WTC11 (cell line): ENCODE measurements at regions not wholly inside any gene's neighbourhood (a gene's known extent, or its start where the extent isn't known, plus 50 kb on each side); places are given as distances from the start of the nearest gene placed in this dataset.

ENCODE experiments used
- ATAC-seq: fragments of 200-7000 bp; cut with Tn5 transposase; 2 replicates; pipeline ENCODE4 v1.10.0; 2021; ENCODE audit warnings: mild to moderate bottlenecking, moderate library complexity
- CTCF ChIA-PET: fragments of 300-600 bp; sonication (Branson Sonifier 250); formaldehyde crosslinking; loops from one replicate; lab custom pipeline; 2021; ENCODE audit warnings: antibody characterized with exemption; lab: Charles Lee
- POLR2A ChIA-PET: fragments of 350-600 bp; sonication (Branson Sonifier 250); formaldehyde crosslinking; loops from one replicate; lab custom pipeline; 2021; ENCODE audit warnings: antibody characterized with exemption; lab: Charles Lee
- DNase-seq: peaks from one replicate; pipeline ENCODE4 v3.0.0; 2021; ENCODE audit warnings: low spot score
- H3K27ac Mint-ChIP-seq: 2 replicates; pipeline ENCODE4 v1.8.0; 2021; ENCODE audit warnings: mixed read lengths
- H3K27me3 Mint-ChIP-seq: 2 replicates; pipeline ENCODE4 v1.8.0; 2021; ENCODE audit warnings: low read depth, mild to moderate bottlenecking, moderate library complexity, mixed read lengths
- H3K36me3 Mint-ChIP-seq: 2 replicates; pipeline ENCODE4 v1.8.0; 2021; ENCODE audit warnings: mixed read lengths
- H3K4me1 Mint-ChIP-seq: 2 replicates; pipeline ENCODE4 v1.8.0; 2022; ENCODE audit warnings: mixed read lengths
- H3K4me3 Mint-ChIP-seq: 2 replicates; pipeline ENCODE4 v1.8.0; 2021; ENCODE audit warnings: mild to moderate bottlenecking, moderate library complexity, mixed read lengths
- H3K9me3 Mint-ChIP-seq: 2 replicates; pipeline ENCODE4 v1.8.0; 2021; ENCODE audit warnings: mixed read lengths
- ATF6 ChIP-seq: sonication (generic); formaldehyde crosslinking; IDR thresholded peaks from 2 replicates; pipeline ENCODE4 v1.8.1; 2023; ENCODE audit warnings: mild to moderate bottlenecking, missing genetic modification reagents
- CBFB ChIP-seq: sonication (generic); formaldehyde crosslinking; IDR thresholded peaks from 2 replicates; pipeline ENCODE4 v1.8.1; 2022; ENCODE audit warnings: mild to moderate bottlenecking, low read depth, missing genetic modification reagents
- CDX4 ChIP-seq: fragments of 250-450 bp; sonication (Bioruptor Pico); IDR thresholded peaks from 2 replicates; pipeline ENCODE4 v1.9.0; 2021; ENCODE audit warnings: moderate library complexity, mild to moderate bottlenecking, inconsistent platforms, borderline replicate concordance
- CREM ChIP-seq: sonication (generic); formaldehyde crosslinking; IDR thresholded peaks from 2 replicates; pipeline ENCODE4 v1.8.1; 2022; ENCODE audit warnings: mild to moderate bottlenecking, missing genetic modification reagents, moderate library complexity
- CTCF ChIP-seq: fragments of 200-600 bp; IDR thresholded peaks from 2 replicates; pipeline ENCODE4 v1.8.0; 2022; ENCODE audit warnings: antibody characterized with exemption
- ELF4 ChIP-seq: sonication (generic); formaldehyde crosslinking; IDR thresholded peaks from 2 replicates; pipeline ENCODE4 v1.8.1; 2022; ENCODE audit warnings: low read depth, mild to moderate bottlenecking, moderate library complexity, missing genetic modification reagents
- FOXP4 ChIP-seq: sonication (generic); formaldehyde crosslinking; IDR thresholded peaks from 2 replicates; pipeline ENCODE4 v1.8.0; 2022; ENCODE audit warnings: mild to moderate bottlenecking, missing genetic modification reagents
- GRHL2 ChIP-seq: fragments of 250-450 bp; sonication (Bioruptor Pico); IDR thresholded peaks from 2 replicates; pipeline ENCODE4 v1.8.0; 2022; ENCODE audit warnings: mild to moderate bottlenecking, moderate library complexity; ENCODE audit not compliant: insufficient replicate concordance, severe bottlenecking
- HMGXB4 ChIP-seq: sonication (generic); formaldehyde crosslinking; IDR thresholded peaks from 2 replicates; pipeline ENCODE4 v1.8.1; 2023; ENCODE audit warnings: mild to moderate bottlenecking, moderate library complexity, missing genetic modification reagents
- IRF1 ChIP-seq: sonication (generic); formaldehyde crosslinking; IDR thresholded peaks from 2 replicates; pipeline ENCODE4 v1.8.0; 2023; ENCODE audit warnings: missing genetic modification reagents
- MLX ChIP-seq: sonication (generic); formaldehyde crosslinking; IDR thresholded peaks from 2 replicates; pipeline ENCODE4 v1.8.1; 2023; ENCODE audit warnings: mild to moderate bottlenecking, missing genetic modification reagents, moderate library complexity
- MYBL2 ChIP-seq: sonication (generic); formaldehyde crosslinking; IDR thresholded peaks from 2 replicates; pipeline ENCODE4 v1.8.1; 2023; ENCODE audit warnings: mild to moderate bottlenecking, moderate library complexity, missing genetic modification reagents
- NR1H2 ChIP-seq: sonication (generic); formaldehyde crosslinking; IDR thresholded peaks from 2 replicates; pipeline ENCODE4 v1.9.0; 2021; ENCODE audit warnings: mild to moderate bottlenecking, moderate library complexity, missing genetic modification reagents
- NR2C2 ChIP-seq: sonication (generic); formaldehyde crosslinking; IDR thresholded peaks from 2 replicates; pipeline ENCODE4 v1.8.0; 2022; ENCODE audit warnings: mild to moderate bottlenecking, missing genetic modification reagents
- RORB ChIP-seq: fragments of 250-450 bp; sonication (Bioruptor Pico); IDR thresholded peaks from 2 replicates; pipeline ENCODE4 v1.9.0; 2021; ENCODE audit warnings: mild to moderate bottlenecking
- TCF7 ChIP-seq: sonication (generic); formaldehyde crosslinking; IDR thresholded peaks from 2 replicates; pipeline ENCODE4 v1.8.0; 2022; ENCODE audit warnings: mild to moderate bottlenecking, low read depth, missing genetic modification reagents, moderate library complexity
- TP53 ChIP-seq: sonication (generic); formaldehyde crosslinking; IDR thresholded peaks from 2 replicates; pipeline ENCODE4 v1.8.1; 2023; ENCODE audit warnings: mild to moderate bottlenecking, missing genetic modification reagents
- ZBTB21 ChIP-seq: sonication (generic); formaldehyde crosslinking; IDR thresholded peaks from 2 replicates; pipeline ENCODE4 v1.8.1; 2023; ENCODE audit warnings: mild to moderate bottlenecking, missing genetic modification reagents, borderline replicate concordance
- ZMAT4 ChIP-seq: fragments of 250-450 bp; sonication (Bioruptor Pico); IDR thresholded peaks from 2 replicates; pipeline ENCODE4 v1.9.0; 2021; ENCODE audit warnings: mild to moderate bottlenecking
- ZNF121 ChIP-seq: sonication (generic); formaldehyde crosslinking; IDR thresholded peaks from 2 replicates; pipeline ENCODE4 v1.8.0; 2023; ENCODE audit warnings: missing genetic modification reagents
- ZNF396 ChIP-seq: fragments of 250-450 bp; sonication (Bioruptor Pico); IDR thresholded peaks from 2 replicates; pipeline ENCODE4 v1.8.0; 2021; ENCODE audit warnings: mild to moderate bottlenecking, moderate library complexity, borderline replicate concordance
- ZNF671 ChIP-seq: fragments of 250-450 bp; sonication (Bioruptor Pico); IDR thresholded peaks from 2 replicates; pipeline ENCODE4 v1.8.0; 2021; ENCODE audit warnings: mild to moderate bottlenecking
- ZSCAN18 ChIP-seq: fragments of 250-450 bp; sonication (Bioruptor Pico); IDR thresholded peaks from 2 replicates; pipeline ENCODE4 v2.1.2; 2022; ENCODE audit warnings: mild to moderate bottlenecking, moderate library complexity

- ChIA-PET POLR2A (no interaction called here), CTCF (interaction anchor here (1.5 kb wide), 1 partner anchor 18 kb away, joined by 3 read pairs; no protein-coding TSS in a partner anchor)
- Mint-ChIP-seq H3K4me1 (peaks cover 4% of the 10 kb centered on the region; the same call in 1 of the 2 replicates), H3K4me3 (no peak overlapping the region), H3K9me3 (peaks cover 4% of the 10 kb centered on the region), H3K27me3 (no peaks in the 10 kb centered on the region), H3K36me3 (peaks cover 4% of the 10 kb centered on the region), H3K27ac (no peak overlapping the region)
- ATAC-seq: no peak
- no peak for TF ChIP-seq TCF7 (CRISPR knock-in tag)
- TF ChIP-seq ZNF671 (CRISPR knock-in tag): no peak
- no peak for TF ChIP-seq CREM (CRISPR knock-in tag)
- TF ChIP-seq NR1H2 (CRISPR knock-in tag): no peak
- no peak for TF ChIP-seq ZBTB21 (CRISPR knock-in tag)
- no peak for TF ChIP-seq HMGXB4
- TF ChIP-seq FOXP4 (CRISPR knock-in tag): no peak
- TF ChIP-seq ZNF121 (CRISPR knock-in tag): no peak
- TF ChIP-seq TP53 (CRISPR knock-in tag): no peak
- no peak for TF ChIP-seq CDX4
- TF ChIP-seq MYBL2: no peak
- DNase-seq: no peak
These were observed 62.6 kb upstream of the DHX40 start for GRCh38 chr17:59502800-59503199.

GRCh38 chr17:59503500-59503899, 61.9 kb upstream of the DHX40 start:
- no peaks in the 10 kb centered on the region for H3K27me3 Mint-ChIP-seq
- no peak for ATAC-seq
- no peak overlapping the region for H3K27ac Mint-ChIP-seq
- H3K36me3 Mint-ChIP-seq: peaks cover 4% of the 10 kb centered on the region
- ChIA-PET CTCF (interaction anchor here (0.6 kb wide), 1 partner anchor 30 kb away, joined by 3 read pairs; no protein-coding TSS in a partner anchor), POLR2A (no interaction called here)
- H3K9me3 Mint-ChIP-seq: peaks cover 4% of the 10 kb centered on the region
- no peak overlapping the region for H3K4me3 Mint-ChIP-seq
- H3K4me1 Mint-ChIP-seq: peaks cover 4% of the 10 kb centered on the region; the same call in 1 of the 2 replicates
- DNase-seq: no peak
- TF ChIP-seq MLX (no peak), TCF7 (CRISPR knock-in tag) (no peak), NR2C2 (CRISPR knock-in tag) (no peak), CTCF (no peak), ZMAT4 (no peak), ZSCAN18 (no peak), CREM (CRISPR knock-in tag) (no peak), ELF4 (CRISPR knock-in tag) (no peak), IRF1 (CRISPR knock-in tag) (no peak), GRHL2 (CRISPR knock-in tag) (no peak), ATF6 (CRISPR knock-in tag) (no peak), ZNF396 (CRISPR knock-in tag) (no peak), CBFB (CRISPR knock-in tag) (no peak), NR1H2 (CRISPR knock-in tag) (no peak), RORB (CRISPR knock-in tag) (no peak)
